Transverse colon (tissue), 4 donors: ENCODE measurements at regions not wholly inside any gene's neighbourhood (a gene's known extent, or its start where the extent isn't known, plus 50 kb on each side); places are given as distances from the start of the nearest gene placed in this dataset.

ENCODE experiments used
- DNase-seq: peaks from one replicate; pipeline ENCODE4 v3.0.0-alpha.2; 2019
- H3K27ac ChIP-seq, 4 donors: fragments of 200-600 bp; sonication (generic); 2 replicates each; pipeline ENCODE4 v1.5.1; 2016 to 2018; ENCODE audit warnings: inconsistent platforms in 4 of 4
- H3K27me3 ChIP-seq: fragments of 200-600 bp; sonication (generic); 2 replicates; pipeline ENCODE4 v1.5.1; 2017; ENCODE audit warnings: inconsistent platforms
- H3K36me3 ChIP-seq, 4 donors: fragments of 200-600 bp; sonication (generic); 2 replicates each; pipeline ENCODE4 v1.5.1; 2017 to 2019; ENCODE audit warnings: inconsistent platforms in 4 of 4
- H3K4me1 ChIP-seq, 4 donors: fragments of 200-600 bp; sonication (generic); 2 replicates each; pipeline ENCODE4 v1.5.1; 2017 to 2020; ENCODE audit warnings: inconsistent platforms in 4 of 4
- H3K4me3 ChIP-seq, 4 donors: fragments of 200-600 bp; sonication (generic); 1 replicate in 1 of 4; 2 replicates in 3 of 4; pipeline versions ENCODE4 v1.5.1 to v1.6.1; 2017 to 2019; ENCODE audit warnings: inconsistent platforms in 4 of 4
- H3K9me3 ChIP-seq, 2 donors: fragments of 200-600 bp; sonication (generic); 2 replicates each; pipeline ENCODE4 v1.5.1; 2017 to 2019; ENCODE audit warnings: inconsistent platforms in 2 of 2
- EP300 ChIP-seq: sonication (generic); formaldehyde crosslinking; IDR thresholded peaks from one replicate; pipeline ENCODE4 v1.6.1; 2017; ENCODE audit warnings: antibody characterized with exemption, low read depth
- POLR2A ChIP-seq: fragments of 450-650 bp; IDR thresholded peaks from one replicate; pipeline ENCODE4 v1.6.1; 2016; ENCODE audit warnings: antibody characterized with exemption, mild to moderate bottlenecking, moderate library complexity
- POLR2AphosphoS5 ChIP-seq, 3 donors: sonication (generic); formaldehyde crosslinking; IDR thresholded peaks; one replicate each; pipeline ENCODE4 v1.6.1; 2016; ENCODE audit warnings: antibody characterized with exemption in 3 of 3
- WGBS, 2 donors: methylation state at CpG; one replicate each; pipeline ENCODE4 v1.1.5; 2018; ENCODE audit warnings: low coverage in 1 of 2; 5-methylcytosine and 5-hydroxymethylcytosine counted together
- in situ Hi-C, 4 donors: fragments of 200-750 bp; cut with MboI; loops; one replicate each; pipeline versions ENCODE4 v1.15.0 to v1.15.1; 2017; ENCODE audit warnings: low sequenced_read_pairs in 3 of 4, low pct_ligation_motif_present in 1 of 4, low pct_unique_long_range_greater_than_20kb in 1 of 4
- intact Hi-C: fragments of 100-400 bp; cut with DNase I; formaldehyde crosslinking; loops from one replicate; pipeline ENCODE4 v1.15.1; 2023; ENCODE audit warnings: low total_unique reads
- TF ChIP-seq, protein P1 (sequence below), 5 experiments: fragments of 200-600 bp in 3 of 5; fragments of 450-650 bp in 2 of 5; sonication (generic) in 3 of 5; IDR thresholded peaks; 1 replicate in 2 of 5; 2 replicates in 3 of 5; pipeline ENCODE4 v1.5.1; 2016 to 2017; ENCODE audit warnings: antibody characterized with exemption in 5 of 5, inconsistent platforms in 3 of 5, mild to moderate bottlenecking in 2 of 5, moderate library complexity in 1 of 5

DNA sequence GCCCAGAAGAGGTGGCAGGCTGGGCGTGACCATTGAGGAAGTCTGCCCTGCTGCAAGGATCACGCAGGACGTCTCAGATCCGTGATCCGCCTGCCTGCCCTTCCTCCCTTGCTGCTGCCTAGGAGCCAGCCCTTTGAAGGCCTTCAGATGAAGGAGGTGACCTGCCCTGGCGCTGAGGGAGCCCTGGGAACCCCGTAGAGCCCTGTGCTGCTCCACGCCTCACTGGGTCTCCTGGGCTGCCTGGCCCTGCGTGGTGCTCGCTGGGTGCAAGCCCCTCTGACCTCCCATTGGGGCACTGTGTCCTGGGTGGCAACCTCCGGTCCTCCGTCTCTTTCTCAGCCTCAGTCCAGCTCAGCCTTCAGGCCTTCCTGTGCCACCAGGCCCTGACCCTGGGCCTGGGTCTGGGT lies 295.3 kb upstream of the IRX4 start:
- WGBS, 2 donors: 74% methylated on average over 12 of the region's 12 CpGs; no CpG with 5 or more reads in 1 of the 2 donors
- H3K27me3 ChIP-seq: no peaks in the 10 kb centered on the region
- TF ChIP-seq, protein P1, sequence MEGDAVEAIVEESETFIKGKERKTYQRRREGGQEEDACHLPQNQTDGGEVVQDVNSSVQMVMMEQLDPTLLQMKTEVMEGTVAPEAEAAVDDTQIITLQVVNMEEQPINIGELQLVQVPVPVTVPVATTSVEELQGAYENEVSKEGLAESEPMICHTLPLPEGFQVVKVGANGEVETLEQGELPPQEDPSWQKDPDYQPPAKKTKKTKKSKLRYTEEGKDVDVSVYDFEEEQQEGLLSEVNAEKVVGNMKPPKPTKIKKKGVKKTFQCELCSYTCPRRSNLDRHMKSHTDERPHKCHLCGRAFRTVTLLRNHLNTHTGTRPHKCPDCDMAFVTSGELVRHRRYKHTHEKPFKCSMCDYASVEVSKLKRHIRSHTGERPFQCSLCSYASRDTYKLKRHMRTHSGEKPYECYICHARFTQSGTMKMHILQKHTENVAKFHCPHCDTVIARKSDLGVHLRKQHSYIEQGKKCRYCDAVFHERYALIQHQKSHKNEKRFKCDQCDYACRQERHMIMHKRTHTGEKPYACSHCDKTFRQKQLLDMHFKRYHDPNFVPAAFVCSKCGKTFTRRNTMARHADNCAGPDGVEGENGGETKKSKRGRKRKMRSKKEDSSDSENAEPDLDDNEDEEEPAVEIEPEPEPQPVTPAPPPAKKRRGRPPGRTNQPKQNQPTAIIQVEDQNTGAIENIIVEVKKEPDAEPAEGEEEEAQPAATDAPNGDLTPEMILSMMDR (IDR thresholded peaks at IDR 0.05): no peak
- TF ChIP-seq POLR2AphosphoS5 (IDR thresholded peaks at IDR 0.05): no peak
- TF ChIP-seq POLR2A: no peak
- no peak for TF ChIP-seq EP300
- no peak overlapping the region for H3K27ac ChIP-seq
- intact Hi-C loops: no loop called here
- no peak overlapping the region for H3K4me3 ChIP-seq
- in situ Hi-C loops: no loop called here
- H3K36me3 ChIP-seq: no peaks in the 10 kb centered on the region
- H3K4me1 ChIP-seq: no peaks in the 10 kb centered on the region
- DNase-seq: no peak
- no peaks in the 10 kb centered on the region for H3K9me3 ChIP-seq

DNA sequence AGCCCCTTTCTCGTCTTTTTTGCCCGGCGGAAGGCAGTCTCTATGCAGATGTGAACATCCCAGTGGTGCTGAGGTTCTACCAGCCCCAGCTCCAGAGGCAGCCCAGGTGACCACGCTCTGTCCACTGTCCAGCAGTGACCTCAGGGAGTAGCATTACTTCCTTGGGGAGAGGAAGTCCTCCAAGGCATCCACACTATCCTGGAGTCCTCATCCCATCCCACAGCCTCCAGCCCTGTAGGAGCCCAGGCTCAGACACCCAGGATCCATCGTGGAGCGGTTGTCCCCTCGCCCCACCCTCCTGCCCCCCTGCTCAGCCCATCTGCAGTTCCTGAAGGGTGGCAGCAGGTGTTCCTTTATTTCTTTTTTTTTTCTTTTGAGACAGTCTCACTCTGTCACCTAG lies 294.5 kb upstream of the IRX4 start:
- Histone ChIP-seq H3K36me3 (no peaks in the 10 kb centered on the region), H3K9me3 (no peaks in the 10 kb centered on the region), H3K27me3 (no peaks in the 10 kb centered on the region), H3K27ac (no peak overlapping the region), H3K4me1 (no peaks in the 10 kb centered on the region), H3K4me3 (no peak overlapping the region)
- DNase-seq: no peak
- WGBS, 2 donors: 75 to 96% methylated on average over 5 to 7 of the region's 7 CpGs
- intact Hi-C loops: no loop called here
- TF ChIP-seq POLR2A (no peak), EP300 (no peak), POLR2AphosphoS5 (IDR thresholded peaks at IDR 0.05) (no peak)
- TF ChIP-seq, protein P1 (IDR thresholded peaks at IDR 0.05): no peak
- in situ Hi-C loops: no loop called here

DNA sequence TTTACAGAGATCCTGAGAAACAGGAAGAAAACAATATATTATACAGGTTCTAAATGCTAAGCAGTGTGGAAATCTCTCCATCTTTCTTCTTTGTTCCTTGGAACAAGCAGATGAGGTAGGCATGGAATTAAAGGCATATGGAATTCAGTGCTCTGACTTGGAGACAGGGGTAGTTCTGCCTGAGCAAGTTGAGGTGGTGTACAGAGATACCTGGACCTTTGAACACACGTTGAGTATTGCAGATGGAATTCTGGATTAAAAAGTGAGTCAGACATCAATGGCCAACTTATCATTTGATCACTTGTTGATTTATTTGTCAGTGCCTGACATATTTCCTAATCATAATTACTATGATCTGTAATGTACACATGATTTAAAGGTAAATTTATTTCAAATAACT lies 293.9 kb upstream of the IRX4 start:
- in situ Hi-C loops (no loop called here), intact Hi-C loops (no loop called here)
- no peaks in the 10 kb centered on the region for H3K4me1 ChIP-seq
- H3K27me3 ChIP-seq: no peaks in the 10 kb centered on the region
- no peak for TF ChIP-seq POLR2A
- no peak for TF ChIP-seq EP300
- no peak for TF ChIP-seq POLR2AphosphoS5 (IDR thresholded peaks at IDR 0.05)
- TF ChIP-seq, protein P1 (IDR thresholded peaks at IDR 0.05): no peak
- H3K4me3 ChIP-seq: no peak overlapping the region
- no peaks in the 10 kb centered on the region for H3K9me3 ChIP-seq
- no peak for DNase-seq
- WGBS, 2 donors: 10 to 40% methylated on average over 1 of the region's 1 CpG
- H3K27ac ChIP-seq: no peak overlapping the region
- H3K36me3 ChIP-seq: no peaks in the 10 kb centered on the region

DNA sequence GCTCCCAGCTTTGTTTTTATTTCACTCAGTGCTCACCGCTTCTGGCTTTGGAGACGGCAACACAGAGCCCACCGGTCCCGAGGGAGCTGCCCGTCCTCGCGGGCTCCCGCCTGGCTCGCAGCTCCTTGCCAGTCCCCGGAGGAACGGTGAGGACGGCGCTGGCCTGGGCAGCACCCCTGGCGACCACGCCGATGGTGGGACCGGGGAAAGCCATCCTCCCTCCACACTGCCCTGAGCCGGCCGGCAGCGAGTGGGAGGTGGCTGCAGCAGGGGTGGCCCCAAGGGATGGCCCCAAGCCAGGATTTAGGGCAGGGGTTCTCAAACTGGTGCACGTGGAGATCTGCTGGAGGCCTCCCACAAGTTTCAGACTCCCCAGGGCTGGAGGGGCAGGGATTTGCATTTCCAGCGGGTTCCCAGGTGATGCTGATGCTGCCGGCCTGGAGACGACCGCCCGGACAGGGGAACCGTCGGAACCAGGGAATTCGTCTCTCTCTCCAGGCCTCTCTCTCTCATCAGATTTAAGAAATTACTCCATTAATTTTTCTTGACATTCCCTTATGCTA lies 293.2 kb upstream of the IRX4 start:
- intact Hi-C loops (no loop called here), in situ Hi-C loops (no loop called here)
- Histone ChIP-seq H3K4me3 (no peak overlapping the region), H3K27me3 (no peaks in the 10 kb centered on the region), H3K9me3 (no peaks in the 10 kb centered on the region), H3K4me1 (no peaks in the 10 kb centered on the region), H3K36me3 (no peaks in the 10 kb centered on the region), H3K27ac (no peak overlapping the region)
- TF ChIP-seq, protein P1 (IDR thresholded peaks at IDR 0.05): no peak
- no peak for TF ChIP-seq POLR2A
- no peak for TF ChIP-seq EP300
- no peak for TF ChIP-seq POLR2AphosphoS5 (IDR thresholded peaks at IDR 0.05)
- no peak for DNase-seq
- WGBS, 2 donors: 91 to 100% methylated on average over 4 to 29 of the region's 29 CpGs
